H1 (cell line): ENCODE measurements at regions not wholly inside any gene's neighbourhood (a gene's known extent, or its start where the extent isn't known, plus 50 kb on each side); places are given as distances from the start of the nearest gene placed in this dataset.

Source experiments
- SP4 ChIP-seq: IDR thresholded peaks from 2 replicates; pipeline ENCODE4 v1.6.1; 2012; ENCODE audit warnings: low read length, inconsistent platforms
- TBP ChIP-seq: IDR thresholded peaks from 2 replicates; pipeline ENCODE4 v1.6.1; 2011; ENCODE audit warnings: low read depth, low read length, improper control_type of control experiment
- ZNF274 ChIP-seq: IDR thresholded peaks from 2 replicates; pipeline ENCODE4 v1.7.0; 2012; ENCODE audit warnings: low read length, borderline replicate concordance; ENCODE audit errors: extremely low read depth
- TF ChIP-seq, protein P1 (sequence below): fragments of 300-600 bp; sonication (generic); IDR thresholded peaks from 2 replicates; pipeline ENCODE4 v1.7.1; 2012; ENCODE audit warnings: low read length, moderate library complexity, mild to moderate bottlenecking, inconsistent platforms; ENCODE audit not compliant: insufficient replicate concordance

DNA sequence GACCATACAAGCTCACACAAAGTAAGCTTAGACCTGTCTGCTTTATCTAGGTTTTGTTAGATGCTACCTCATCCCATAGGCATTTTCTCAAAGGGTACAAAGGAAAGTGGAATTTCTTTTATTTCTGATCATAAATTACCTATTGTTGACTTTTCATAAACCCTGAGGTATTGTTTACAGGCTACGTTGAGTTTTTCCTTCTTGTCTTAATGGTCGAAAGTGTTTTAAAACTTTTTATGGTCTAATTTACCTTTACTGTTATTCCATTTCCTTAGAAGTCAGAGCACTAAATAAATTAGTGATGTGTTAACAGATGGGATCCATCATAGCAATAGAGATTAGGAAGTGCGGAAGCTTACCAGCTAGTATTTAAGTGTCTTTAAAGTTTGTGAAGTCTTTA lies 159.2 kb upstream of the GABRA2 start (continued):
- TF ChIP-seq, protein P1, sequence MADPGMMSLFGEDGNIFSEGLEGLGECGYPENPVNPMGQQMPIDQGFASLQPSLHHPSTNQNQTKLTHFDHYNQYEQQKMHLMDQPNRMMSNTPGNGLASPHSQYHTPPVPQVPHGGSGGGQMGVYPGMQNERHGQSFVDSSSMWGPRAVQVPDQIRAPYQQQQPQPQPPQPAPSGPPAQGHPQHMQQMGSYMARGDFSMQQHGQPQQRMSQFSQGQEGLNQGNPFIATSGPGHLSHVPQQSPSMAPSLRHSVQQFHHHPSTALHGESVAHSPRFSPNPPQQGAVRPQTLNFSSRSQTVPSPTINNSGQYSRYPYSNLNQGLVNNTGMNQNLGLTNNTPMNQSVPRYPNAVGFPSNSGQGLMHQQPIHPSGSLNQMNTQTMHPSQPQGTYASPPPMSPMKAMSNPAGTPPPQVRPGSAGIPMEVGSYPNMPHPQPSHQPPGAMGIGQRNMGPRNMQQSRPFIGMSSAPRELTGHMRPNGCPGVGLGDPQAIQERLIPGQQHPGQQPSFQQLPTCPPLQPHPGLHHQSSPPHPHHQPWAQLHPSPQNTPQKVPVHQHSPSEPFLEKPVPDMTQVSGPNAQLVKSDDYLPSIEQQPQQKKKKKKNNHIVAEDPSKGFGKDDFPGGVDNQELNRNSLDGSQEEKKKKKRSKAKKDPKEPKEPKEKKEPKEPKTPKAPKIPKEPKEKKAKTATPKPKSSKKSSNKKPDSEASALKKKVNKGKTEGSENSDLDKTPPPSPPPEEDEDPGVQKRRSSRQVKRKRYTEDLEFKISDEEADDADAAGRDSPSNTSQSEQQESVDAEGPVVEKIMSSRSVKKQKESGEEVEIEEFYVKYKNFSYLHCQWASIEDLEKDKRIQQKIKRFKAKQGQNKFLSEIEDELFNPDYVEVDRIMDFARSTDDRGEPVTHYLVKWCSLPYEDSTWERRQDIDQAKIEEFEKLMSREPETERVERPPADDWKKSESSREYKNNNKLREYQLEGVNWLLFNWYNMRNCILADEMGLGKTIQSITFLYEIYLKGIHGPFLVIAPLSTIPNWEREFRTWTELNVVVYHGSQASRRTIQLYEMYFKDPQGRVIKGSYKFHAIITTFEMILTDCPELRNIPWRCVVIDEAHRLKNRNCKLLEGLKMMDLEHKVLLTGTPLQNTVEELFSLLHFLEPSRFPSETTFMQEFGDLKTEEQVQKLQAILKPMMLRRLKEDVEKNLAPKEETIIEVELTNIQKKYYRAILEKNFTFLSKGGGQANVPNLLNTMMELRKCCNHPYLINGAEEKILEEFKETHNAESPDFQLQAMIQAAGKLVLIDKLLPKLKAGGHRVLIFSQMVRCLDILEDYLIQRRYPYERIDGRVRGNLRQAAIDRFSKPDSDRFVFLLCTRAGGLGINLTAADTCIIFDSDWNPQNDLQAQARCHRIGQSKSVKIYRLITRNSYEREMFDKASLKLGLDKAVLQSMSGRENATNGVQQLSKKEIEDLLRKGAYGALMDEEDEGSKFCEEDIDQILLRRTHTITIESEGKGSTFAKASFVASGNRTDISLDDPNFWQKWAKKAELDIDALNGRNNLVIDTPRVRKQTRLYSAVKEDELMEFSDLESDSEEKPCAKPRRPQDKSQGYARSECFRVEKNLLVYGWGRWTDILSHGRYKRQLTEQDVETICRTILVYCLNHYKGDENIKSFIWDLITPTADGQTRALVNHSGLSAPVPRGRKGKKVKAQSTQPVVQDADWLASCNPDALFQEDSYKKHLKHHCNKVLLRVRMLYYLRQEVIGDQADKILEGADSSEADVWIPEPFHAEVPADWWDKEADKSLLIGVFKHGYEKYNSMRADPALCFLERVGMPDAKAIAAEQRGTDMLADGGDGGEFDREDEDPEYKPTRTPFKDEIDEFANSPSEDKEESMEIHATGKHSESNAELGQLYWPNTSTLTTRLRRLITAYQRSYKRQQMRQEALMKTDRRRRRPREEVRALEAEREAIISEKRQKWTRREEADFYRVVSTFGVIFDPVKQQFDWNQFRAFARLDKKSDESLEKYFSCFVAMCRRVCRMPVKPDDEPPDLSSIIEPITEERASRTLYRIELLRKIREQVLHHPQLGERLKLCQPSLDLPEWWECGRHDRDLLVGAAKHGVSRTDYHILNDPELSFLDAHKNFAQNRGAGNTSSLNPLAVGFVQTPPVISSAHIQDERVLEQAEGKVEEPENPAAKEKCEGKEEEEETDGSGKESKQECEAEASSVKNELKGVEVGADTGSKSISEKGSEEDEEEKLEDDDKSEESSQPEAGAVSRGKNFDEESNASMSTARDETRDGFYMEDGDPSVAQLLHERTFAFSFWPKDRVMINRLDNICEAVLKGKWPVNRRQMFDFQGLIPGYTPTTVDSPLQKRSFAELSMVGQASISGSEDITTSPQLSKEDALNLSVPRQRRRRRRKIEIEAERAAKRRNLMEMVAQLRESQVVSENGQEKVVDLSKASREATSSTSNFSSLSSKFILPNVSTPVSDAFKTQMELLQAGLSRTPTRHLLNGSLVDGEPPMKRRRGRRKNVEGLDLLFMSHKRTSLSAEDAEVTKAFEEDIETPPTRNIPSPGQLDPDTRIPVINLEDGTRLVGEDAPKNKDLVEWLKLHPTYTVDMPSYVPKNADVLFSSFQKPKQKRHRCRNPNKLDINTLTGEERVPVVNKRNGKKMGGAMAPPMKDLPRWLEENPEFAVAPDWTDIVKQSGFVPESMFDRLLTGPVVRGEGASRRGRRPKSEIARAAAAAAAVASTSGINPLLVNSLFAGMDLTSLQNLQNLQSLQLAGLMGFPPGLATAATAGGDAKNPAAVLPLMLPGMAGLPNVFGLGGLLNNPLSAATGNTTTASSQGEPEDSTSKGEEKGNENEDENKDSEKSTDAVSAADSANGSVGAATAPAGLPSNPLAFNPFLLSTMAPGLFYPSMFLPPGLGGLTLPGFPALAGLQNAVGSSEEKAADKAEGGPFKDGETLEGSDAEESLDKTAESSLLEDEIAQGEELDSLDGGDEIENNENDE, result no peak
- no peak for TF ChIP-seq TBP
- TF ChIP-seq SP4, result no peak
- TF ChIP-seq ZNF274, result no peak
- TF ChIP-seq, all 59 proteins: peak for 0
